ENCODE measurements at regions not wholly inside any gene's neighbourhood (a gene's known extent, or its start where the extent isn't known, plus 50 kb on each side); places are given as distances from the start of the nearest gene placed in this dataset.

DNA sequence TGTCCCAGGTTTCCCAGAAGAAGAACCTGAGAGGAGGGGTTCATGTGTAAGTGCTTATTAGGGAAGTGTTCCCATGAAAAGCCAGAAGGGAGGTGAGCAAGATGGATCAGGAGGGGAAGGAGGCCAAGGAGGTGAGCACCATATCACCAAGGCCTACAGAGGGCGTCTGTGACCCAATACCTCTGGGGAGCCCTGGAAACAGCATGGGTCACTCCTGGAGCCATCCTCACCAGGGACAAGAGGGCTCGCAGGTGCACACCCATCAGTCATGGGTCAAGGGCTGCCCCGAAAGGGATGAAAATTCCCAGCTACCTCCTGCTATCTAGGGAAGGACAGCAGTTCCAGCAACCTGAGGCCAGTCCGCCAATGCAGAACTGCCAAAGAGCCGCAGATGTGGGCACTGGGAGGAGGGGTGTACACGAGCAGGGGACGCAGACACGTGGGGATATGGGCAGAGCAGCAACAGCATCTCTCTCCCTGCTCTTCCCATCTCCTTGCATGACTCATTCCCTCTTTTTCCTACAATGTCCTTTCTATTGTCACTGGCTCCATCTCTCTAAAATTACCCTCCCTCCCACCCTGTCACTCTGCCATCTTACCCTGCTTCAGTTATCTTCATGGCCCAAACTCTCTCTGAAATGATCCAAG is 167.6 kb upstream of the FSTL4 start:
- Mint-ChIP-seq H3K27ac (no peak overlapping the region), H3K27me3 (no peaks in the 10 kb centered on the region), H3K4me3 (no peak overlapping the region), H3K9me3 (peaks cover under 1% of the 10 kb centered on the region), H3K4me1 (ENCODE audit: low read depth) (no peaks in the 10 kb centered on the region), H3K36me3 (ENCODE audit: low read depth) (no peaks in the 10 kb centered on the region)
- DNase-seq, result no peak

DNA sequence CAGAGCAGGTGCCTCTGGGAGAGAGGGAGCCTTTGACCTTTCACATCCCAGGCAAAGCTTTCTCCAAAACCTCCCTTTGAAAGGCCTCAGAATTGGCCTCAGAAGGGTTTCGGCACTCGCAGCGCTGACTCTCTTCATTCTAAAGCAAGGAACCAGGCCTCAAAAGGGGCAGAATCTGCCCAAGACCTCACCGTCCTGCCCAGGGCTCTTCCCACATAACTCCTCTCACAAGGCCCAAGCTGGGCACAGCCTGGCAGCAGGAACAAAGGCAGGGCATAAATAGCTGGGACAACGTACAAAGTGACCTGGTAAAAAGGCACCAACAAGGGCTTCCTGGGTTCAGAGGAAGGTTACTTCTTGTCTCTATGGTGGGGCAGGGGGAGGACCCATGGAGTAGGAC is 166.3 kb upstream of the FSTL4 start:
- no peak overlapping the region for H3K4me3 Mint-ChIP-seq
- H3K4me1 Mint-ChIP-seq (ENCODE audit: low read depth), result no peaks in the 10 kb centered on the region
- no peaks in the 10 kb centered on the region for H3K27me3 Mint-ChIP-seq
- no peaks in the 10 kb centered on the region for H3K36me3 Mint-ChIP-seq (ENCODE audit: low read depth)
- no peaks in the 10 kb centered on the region for H3K9me3 Mint-ChIP-seq
- H3K27ac Mint-ChIP-seq, result no peak overlapping the region
- DNase-seq, result no peak

DNA sequence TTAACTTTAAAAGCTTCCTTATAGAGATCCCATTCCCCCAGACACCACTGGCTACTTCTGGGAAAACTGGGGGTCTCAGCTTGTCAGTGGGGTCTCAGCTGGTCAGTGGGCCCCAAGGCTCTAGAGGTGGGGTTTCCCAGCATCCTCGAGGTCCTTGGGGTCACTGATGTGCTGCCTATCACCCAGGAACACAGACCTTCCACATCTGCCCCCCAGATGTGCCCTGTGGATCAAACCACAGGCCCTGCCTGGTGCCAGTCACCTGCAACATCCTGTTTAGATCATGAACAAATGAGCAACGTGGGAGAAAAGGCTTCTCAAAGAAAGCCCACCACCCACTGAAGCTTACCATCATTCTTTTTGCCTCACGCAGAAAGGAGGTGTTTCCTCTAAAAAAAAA is 165.6 kb upstream of the FSTL4 start:
- Mint-ChIP-seq H3K27ac (no peak overlapping the region), H3K4me3 (no peak overlapping the region), H3K27me3 (no peaks in the 10 kb centered on the region), H3K4me1 (ENCODE audit: low read depth) (no peaks in the 10 kb centered on the region), H3K9me3 (no peaks in the 10 kb centered on the region), H3K36me3 (ENCODE audit: low read depth) (no peaks in the 10 kb centered on the region)
- no peak for DNase-seq

DNA sequence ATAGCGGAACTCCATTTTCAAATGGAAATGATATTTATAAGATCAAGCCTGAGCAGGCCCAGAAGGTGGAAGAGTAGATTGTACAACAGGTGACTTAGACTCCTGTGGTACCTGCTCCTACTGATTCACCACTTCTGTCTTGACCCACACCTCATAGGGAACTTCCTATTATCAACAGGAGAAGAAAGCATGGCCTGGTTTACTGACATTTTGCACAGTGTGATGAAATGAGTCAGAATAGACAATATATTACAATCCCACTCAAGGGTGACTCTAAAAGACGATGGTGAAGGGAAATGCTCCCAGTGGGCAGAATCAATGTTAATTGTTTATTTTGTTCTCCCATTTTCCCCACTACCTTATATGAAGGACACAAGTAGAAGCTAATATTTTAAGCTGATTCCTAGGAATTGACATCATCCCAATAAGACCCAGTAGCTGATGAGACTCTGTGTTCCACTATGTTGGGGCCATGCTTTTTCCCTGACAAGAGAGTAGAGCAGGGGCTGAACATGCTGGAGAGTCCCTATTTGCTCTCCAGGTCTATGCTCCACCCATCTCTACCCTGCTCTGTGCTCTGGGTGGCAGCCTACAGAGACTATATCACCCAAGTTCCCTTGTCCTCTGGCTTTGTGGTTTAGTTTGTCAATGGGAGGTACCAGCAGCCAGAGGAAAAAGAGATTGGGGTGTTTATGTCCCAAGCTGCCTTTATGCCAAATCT is 163.4 kb upstream of the FSTL4 start:
- Mint-ChIP-seq H3K4me3 (no peak overlapping the region), H3K27me3 (peaks cover 6% of the 10 kb centered on the region), H3K9me3 (no peaks in the 10 kb centered on the region), H3K4me1 (ENCODE audit: low read depth) (no peaks in the 10 kb centered on the region), H3K27ac (no peak overlapping the region), H3K36me3 (ENCODE audit: low read depth) (no peaks in the 10 kb centered on the region)
- no peak for DNase-seq

DNA sequence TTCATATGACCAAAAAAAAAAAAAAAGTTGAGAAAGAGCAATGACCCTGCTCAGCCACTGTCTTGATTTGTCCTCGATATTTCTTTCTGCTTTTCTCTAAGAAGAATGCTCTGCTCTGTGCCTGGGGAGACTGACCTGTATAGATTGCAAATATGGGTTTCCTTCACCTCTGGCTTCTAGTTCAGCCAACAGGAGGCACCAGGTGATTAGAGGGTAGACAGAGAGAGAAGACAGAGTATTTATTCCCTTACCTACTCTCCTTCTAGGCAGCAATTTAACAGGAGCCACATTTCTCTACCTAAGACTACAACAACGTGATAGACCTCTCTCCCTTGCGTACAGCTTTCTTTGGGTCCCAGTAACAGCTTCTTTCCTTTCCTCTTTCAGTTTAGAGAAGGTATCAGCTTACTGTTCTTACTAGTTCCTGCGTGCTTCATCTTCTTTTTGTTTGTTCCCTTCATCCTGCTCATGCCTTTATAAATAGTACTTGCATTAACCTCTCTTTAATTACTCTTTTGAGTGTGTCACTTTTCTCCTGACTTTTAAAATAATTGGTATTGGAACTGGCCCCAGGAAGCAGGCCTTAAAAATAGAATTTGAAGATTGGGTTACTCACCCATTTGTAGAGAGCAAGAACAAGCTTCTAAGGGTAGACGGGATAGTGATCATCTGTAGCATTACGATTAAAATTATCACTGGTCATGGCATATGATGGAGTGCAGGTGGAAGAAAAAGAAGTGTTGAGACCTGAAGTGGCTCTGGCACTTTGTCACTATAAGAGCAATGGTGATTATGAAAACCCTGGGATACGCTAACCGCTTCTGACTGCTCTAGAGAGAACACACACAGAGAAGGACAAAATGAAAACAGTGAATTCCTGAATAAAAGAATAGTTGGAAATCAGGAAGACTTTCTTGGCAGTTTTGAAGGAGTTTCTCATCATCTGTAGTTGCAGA is 161.2 kb upstream of the FSTL4 start:
- DNase-seq, result no peak
- Mint-ChIP-seq H3K4me3 (no peak overlapping the region), H3K36me3 (ENCODE audit: low read depth) (no peaks in the 10 kb centered on the region), H3K9me3 (no peaks in the 10 kb centered on the region), H3K27me3 (peaks cover 15% of the 10 kb centered on the region), H3K4me1 (ENCODE audit: low read depth) (no peaks in the 10 kb centered on the region), H3K27ac (no peak overlapping the region)

DNA sequence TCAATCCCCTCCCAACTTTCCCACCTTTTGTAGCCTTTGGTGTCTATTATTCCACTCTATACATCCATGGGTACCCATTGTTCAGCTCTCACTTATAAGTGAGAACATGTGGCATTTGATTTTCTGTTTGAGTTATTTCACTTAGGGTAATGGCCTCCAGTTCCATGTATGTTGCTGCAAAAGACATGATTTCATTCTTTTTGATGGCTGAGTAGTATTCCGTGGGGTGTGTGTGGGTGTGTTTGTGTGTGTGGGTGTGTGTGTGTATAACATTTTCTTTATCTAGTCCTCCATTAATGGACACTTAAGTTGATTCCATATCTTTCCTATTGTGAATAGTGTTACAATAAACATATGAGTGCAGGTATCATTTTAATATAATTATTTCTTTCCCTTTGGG is 157.5 kb upstream of the FSTL4 start:
- no peaks in the 10 kb centered on the region for H3K9me3 Mint-ChIP-seq
- H3K27ac Mint-ChIP-seq, result no peak overlapping the region
- no peaks in the 10 kb centered on the region for H3K36me3 Mint-ChIP-seq (ENCODE audit: low read depth)
- no peaks in the 10 kb centered on the region for H3K4me1 Mint-ChIP-seq (ENCODE audit: low read depth)
- H3K27me3 Mint-ChIP-seq, result peaks cover 37% of the 10 kb centered on the region
- H3K4me3 Mint-ChIP-seq, result no peak overlapping the region
- no peak for DNase-seq

DNA sequence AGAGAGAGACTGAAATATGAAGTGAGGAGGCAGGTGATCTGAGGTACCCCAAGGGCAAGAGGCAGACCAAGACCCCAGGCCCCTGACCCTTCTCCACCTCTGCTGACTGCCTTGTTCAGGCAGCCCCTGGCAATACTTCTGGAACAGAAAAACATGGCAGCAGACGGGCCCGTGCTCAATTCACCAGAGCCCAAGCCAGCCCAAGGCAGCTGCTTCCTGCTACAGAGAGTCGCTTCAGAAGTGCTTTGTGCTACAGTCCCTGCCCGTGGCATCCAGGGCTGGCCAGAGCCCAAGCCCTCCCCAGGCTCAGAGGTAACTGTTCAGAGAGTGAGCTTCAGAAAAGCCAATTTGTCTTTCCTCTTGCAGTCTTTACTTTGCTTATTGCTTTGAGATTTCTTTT is 151.4 kb upstream of the FSTL4 start:
- H3K27ac Mint-ChIP-seq, result no peak overlapping the region
- H3K27me3 Mint-ChIP-seq, result peaks cover 33% of the 10 kb centered on the region
- no peak for DNase-seq
- no peaks in the 10 kb centered on the region for H3K36me3 Mint-ChIP-seq (ENCODE audit: low read depth)
- H3K4me3 Mint-ChIP-seq, result no peak overlapping the region
- no peaks in the 10 kb centered on the region for H3K9me3 Mint-ChIP-seq
- H3K4me1 Mint-ChIP-seq (ENCODE audit: low read depth), result peaks cover 2% of the 10 kb centered on the region

DNA sequence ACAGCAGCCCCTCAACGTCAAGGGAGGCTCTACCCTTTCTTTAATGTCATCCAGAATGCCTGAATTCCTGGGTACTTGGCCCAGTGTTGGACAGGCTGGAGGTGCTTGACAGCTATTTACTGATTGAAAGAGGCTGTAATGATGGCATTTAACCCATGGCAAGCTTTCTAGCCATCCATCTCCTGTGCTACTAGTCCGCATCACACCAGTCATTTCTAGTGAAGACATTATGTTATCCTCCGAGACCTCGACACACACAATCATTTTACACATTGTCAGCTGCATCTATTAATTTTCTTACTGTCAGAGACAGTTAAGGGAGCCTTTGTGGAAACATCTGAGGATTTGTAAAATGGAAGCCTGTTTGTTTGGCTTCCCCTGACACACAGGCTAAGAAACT is 149.3 kb upstream of the FSTL4 start:
- no peak overlapping the region for H3K27ac Mint-ChIP-seq
- H3K4me1 Mint-ChIP-seq (ENCODE audit: low read depth), result peaks cover 3% of the 10 kb centered on the region
- H3K27me3 Mint-ChIP-seq, result peaks cover 25% of the 10 kb centered on the region
- no peaks in the 10 kb centered on the region for H3K36me3 Mint-ChIP-seq (ENCODE audit: low read depth)
- no peak overlapping the region for H3K4me3 Mint-ChIP-seq
- DNase-seq, result no peak
- H3K9me3 Mint-ChIP-seq, result no peaks in the 10 kb centered on the region

DNA sequence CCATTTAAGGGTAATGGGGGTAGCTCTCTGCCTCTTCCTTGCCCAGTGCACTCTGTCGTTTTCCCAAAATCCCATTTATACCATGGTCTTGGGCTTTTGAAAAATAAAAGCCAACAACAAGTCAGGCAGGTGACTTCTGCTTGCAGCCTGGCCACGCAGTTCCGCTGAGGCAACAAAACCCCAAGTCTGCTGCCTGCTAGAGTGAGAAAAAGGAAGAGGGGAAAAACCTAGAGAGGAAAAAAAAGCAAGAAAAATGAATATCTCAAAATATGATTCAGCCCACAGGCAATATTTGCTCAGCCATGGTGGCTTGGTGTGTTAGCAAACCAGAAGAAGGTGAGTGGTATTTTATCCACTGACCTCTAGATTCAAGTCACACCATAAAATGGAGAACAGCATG is 148.2 kb upstream of the FSTL4 start:
- peaks cover 3% of the 10 kb centered on the region for H3K4me1 Mint-ChIP-seq (ENCODE audit: low read depth)
- H3K36me3 Mint-ChIP-seq (ENCODE audit: low read depth), result no peaks in the 10 kb centered on the region
- DNase-seq, result no peak
- H3K27me3 Mint-ChIP-seq, result peaks cover 21% of the 10 kb centered on the region
- H3K9me3 Mint-ChIP-seq, result no peaks in the 10 kb centered on the region
- H3K27ac Mint-ChIP-seq, result no peak overlapping the region
- no peak overlapping the region for H3K4me3 Mint-ChIP-seq

DNA sequence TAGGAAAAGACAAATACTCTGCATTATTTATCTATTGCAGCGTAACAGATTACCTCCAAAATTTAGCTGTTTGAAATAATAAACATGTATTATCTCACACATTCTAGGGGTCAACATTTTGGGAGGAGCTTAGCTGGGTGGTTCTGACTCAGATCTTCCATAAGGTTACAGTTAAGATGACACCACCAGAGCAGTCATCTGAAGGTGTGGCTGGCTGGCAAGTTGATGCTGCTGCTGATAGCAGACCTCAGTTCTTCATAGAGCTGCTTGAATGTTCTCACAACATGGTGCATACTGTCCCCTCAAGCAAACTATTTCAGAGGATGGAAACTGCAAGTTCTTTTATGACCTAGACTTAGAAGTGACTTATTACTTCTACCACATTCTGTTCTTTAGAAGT is 146.3 kb upstream of the FSTL4 start:
- Mint-ChIP-seq H3K4me1 (ENCODE audit: low read depth) (peaks cover 3% of the 10 kb centered on the region), H3K4me3 (no peak overlapping the region), H3K27ac (no peak overlapping the region), H3K9me3 (no peaks in the 10 kb centered on the region), H3K27me3 (peaks cover 25% of the 10 kb centered on the region), H3K36me3 (ENCODE audit: low read depth) (no peaks in the 10 kb centered on the region)
- DNase-seq, result no peak

DNA sequence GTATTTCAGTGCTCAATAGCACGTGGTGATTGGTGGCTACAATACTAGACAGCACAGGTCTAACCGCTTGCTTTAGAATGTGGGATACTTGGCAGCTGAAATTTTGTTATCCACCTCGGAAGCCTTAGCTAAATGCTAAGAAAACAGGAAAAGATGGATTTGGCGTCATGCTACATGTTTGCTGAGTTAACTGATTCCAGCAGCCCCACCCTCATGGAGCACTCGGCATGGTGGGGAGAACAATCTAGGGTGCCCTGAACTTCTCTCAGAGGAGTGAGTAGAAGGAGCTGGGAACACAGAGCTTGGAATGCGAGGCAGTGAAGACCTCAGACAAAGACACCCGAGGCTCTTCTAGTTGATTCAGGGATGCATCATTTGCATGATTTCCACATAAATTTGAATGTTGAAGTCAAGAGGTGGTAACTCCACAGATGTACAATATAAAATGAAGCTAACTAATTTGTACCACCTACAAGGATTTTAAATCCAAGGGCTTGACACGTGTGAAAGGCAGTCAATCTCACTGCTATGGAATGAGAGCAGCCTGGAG is 145.1 kb upstream of the FSTL4 start:
- Mint-ChIP-seq H3K4me3 (no peak overlapping the region), H3K36me3 (ENCODE audit: low read depth) (no peaks in the 10 kb centered on the region), H3K27ac (no peak overlapping the region), H3K9me3 (no peaks in the 10 kb centered on the region), H3K27me3 (peaks cover 16% of the 10 kb centered on the region), H3K4me1 (ENCODE audit: low read depth) (peaks cover 3% of the 10 kb centered on the region)
- DNase-seq, result no peak

DNA sequence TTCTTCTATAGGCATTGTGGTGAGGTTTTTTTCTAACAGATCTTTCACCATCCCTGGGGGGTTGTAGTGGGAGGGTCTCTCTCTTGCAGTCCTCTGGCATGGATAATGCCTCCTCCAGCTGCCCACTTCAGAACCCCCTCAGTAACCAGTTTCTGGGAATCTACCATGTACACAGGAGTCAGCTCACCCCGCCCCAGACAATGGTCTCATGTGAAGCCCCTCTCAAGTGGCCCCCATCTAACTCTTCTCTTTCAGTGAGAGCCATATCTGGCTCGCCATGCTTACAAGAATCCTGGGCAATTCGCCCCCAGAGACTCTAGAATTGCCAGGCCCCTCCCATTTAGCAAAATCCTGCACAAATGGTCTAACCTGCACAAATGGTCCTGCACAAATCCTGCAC is 144.4 kb upstream of the FSTL4 start:
- Mint-ChIP-seq H3K27me3 (peaks cover 14% of the 10 kb centered on the region), H3K36me3 (ENCODE audit: low read depth) (no peaks in the 10 kb centered on the region), H3K4me3 (no peak overlapping the region), H3K4me1 (ENCODE audit: low read depth) (peaks cover 3% of the 10 kb centered on the region), H3K9me3 (no peaks in the 10 kb centered on the region), H3K27ac (no peak overlapping the region)
- no peak for DNase-seq

DNA sequence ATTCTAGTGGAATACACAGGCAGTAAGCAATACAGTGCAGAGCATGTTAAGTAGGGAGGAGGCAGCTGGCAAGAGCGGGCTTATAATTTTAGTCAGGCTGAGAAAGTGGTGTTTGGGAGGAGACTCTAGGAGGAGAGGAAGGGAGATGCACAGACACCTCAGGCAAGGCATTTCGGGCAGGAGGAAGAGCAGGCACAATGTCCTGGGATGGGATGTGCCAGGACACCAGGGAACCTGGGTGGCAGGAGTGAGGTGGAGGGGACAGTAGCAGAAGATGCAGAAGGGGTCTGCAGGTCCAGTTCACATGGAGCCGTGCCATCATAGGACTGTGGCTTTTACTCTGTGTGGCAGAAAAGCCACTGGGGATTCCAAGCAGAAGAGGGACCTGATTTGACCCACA is 143.7 kb upstream of the FSTL4 start:
- no peak overlapping the region for H3K27ac Mint-ChIP-seq
- DNase-seq, result no peak
- H3K4me3 Mint-ChIP-seq, result no peak overlapping the region
- peaks cover 14% of the 10 kb centered on the region for H3K27me3 Mint-ChIP-seq
- no peaks in the 10 kb centered on the region for H3K9me3 Mint-ChIP-seq
- no peaks in the 10 kb centered on the region for H3K36me3 Mint-ChIP-seq (ENCODE audit: low read depth)
- peaks cover 3% of the 10 kb centered on the region for H3K4me1 Mint-ChIP-seq (ENCODE audit: low read depth)

DNA sequence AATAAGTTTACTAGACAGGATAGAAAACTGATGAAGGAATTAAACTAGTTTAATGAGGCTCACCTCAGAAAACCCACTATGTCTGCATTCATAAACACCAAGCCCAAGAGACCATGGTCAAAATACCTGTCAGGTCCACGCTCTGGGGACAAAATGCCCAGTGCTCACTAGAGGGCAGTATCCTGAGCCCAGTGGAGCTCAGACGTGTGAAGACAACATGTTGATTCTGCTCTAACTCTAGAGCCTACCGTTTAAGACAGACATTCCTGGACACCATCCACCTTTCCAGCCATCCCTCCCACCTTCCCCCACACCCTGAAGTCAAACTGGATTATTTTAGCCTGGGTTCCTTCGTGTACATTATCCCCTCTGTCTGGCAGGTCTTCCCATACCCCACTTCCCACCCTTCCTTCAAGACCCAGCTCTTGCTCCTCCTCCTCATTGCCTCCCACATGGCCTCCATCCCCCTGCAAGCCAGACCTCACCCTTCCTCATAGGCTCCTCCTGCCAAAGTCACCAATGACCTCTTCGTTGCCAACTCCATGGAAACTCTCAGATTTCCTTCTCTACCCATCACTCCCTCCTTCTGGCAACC is 142.3 kb upstream of the FSTL4 start:
- Mint-ChIP-seq H3K27me3 (peaks cover 14% of the 10 kb centered on the region), H3K4me1 (ENCODE audit: low read depth) (peaks cover 3% of the 10 kb centered on the region), H3K27ac (no peak overlapping the region), H3K4me3 (no peak overlapping the region), H3K9me3 (no peaks in the 10 kb centered on the region), H3K36me3 (ENCODE audit: low read depth) (no peaks in the 10 kb centered on the region)
- DNase-seq, result no peak
